ENCODE measurements at regions not wholly inside any gene's neighbourhood (a gene's known extent, or its start where the extent isn't known, plus 50 kb on each side); places are given as distances from the start of the nearest gene placed in this dataset.

GRCh38 chr14:101446387-101446969 lies 114.8 kb upstream of the DIO3 start:
- DNase-seq (ENCODE audit: low read depth in 4 of 4, low spot score in 3 of 4) = no peak

GRCh38 chr14:101449114-101449513 lies 112.2 kb upstream of the DIO3 start:
- DNase-seq (ENCODE audit: low read depth in 4 of 4, low spot score in 3 of 4) = no peak

GRCh38 chr14:101451166-101451565 lies 110.1 kb upstream of the DIO3 start:
- no peak for DNase-seq (ENCODE audit: low read depth in 4 of 4, low spot score in 3 of 4)

GRCh38 chr14:101453225-101453624 lies 108.1 kb upstream of the DIO3 start:
- DNase-seq (ENCODE audit: low read depth in 4 of 4, low spot score in 3 of 4) = no peak

- DNase-seq (ENCODE audit: low read depth in 4 of 4, low spot score in 3 of 4) = no peak
Observed at GRCh38 chr14:101454229-101454628, 107.1 kb upstream of the DIO3 start.

GRCh38 chr14:101456246-101457175 lies 104.8 kb upstream of the DIO3 start:
- no peak for DNase-seq (ENCODE audit: low read depth in 4 of 4, low spot score in 3 of 4)

GRCh38 chr14:101457301-101457935 lies 103.9 kb upstream of the DIO3 start:
- DNase-seq (ENCODE audit: low read depth in 4 of 4, low spot score in 3 of 4) = no peak

- DNase-seq (ENCODE audit: low read depth in 4 of 4, low spot score in 3 of 4) = no peak
Observed at GRCh38 chr14:101457936-101458740, 103.2 kb upstream of the DIO3 start.

GRCh38 chr14:101458741-101459550 lies 102.3 kb upstream of the DIO3 start:
- no peak for DNase-seq (ENCODE audit: low read depth in 4 of 4, low spot score in 3 of 4)

GRCh38 chr14:101459551-101459900 lies 101.8 kb upstream of the DIO3 start:
- no peak for DNase-seq (ENCODE audit: low read depth in 4 of 4, low spot score in 3 of 4)

GRCh38 chr14:101460521-101460920 lies 100.8 kb upstream of the DIO3 start:
- no peak for DNase-seq (ENCODE audit: low read depth in 4 of 4, low spot score in 3 of 4)

GRCh38 chr14:101460986-101461750 lies 100.1 kb upstream of the DIO3 start:
- DNase-seq (ENCODE audit: low read depth in 4 of 4, low spot score in 3 of 4) = no peak

GRCh38 chr14:101461891-101462290 lies 99.4 kb upstream of the DIO3 start:
- DNase-seq (ENCODE audit: low read depth in 4 of 4, low spot score in 3 of 4) = no peak

GRCh38 chr14:101462726-101463565 lies 98.3 kb upstream of the DIO3 start:
- no peak for DNase-seq (ENCODE audit: low read depth in 4 of 4, low spot score in 3 of 4)

- DNase-seq (ENCODE audit: low read depth in 4 of 4, low spot score in 3 of 4) = no peak
Observed at GRCh38 chr14:101463566-101464171, 97.6 kb upstream of the DIO3 start.

- DNase-seq (ENCODE audit: low read depth in 4 of 4, low spot score in 3 of 4) = no peak
Observed at GRCh38 chr14:101464310-101464983, 96.8 kb upstream of the DIO3 start.

- no peak for DNase-seq (ENCODE audit: low read depth in 4 of 4, low spot score in 3 of 4)
Observed at GRCh38 chr14:101464984-101465794, 96.1 kb upstream of the DIO3 start.
